ENCODE measurements at regions not wholly inside any gene's neighbourhood (a gene's known extent, or its start where the extent isn't known, plus 50 kb on each side); places are given as distances from the start of the nearest gene placed in this dataset.

DNA sequence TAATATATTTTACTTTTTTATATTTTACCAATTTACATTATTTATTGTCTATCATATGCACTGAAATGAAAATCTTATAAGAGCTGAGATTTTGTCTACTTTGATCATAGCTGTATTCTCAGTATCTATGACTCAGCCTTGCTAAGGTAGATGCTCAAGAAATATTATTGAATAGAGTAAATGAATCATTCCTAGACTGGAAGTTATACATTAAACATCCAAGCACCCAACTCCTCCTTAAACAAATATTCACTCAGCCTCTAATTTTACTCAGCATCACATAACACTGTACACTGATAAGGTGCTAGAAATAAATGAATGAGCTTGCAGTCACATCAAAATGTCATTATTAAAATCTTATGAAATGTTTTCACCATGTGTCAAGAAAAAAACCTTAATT is 1424.9 kb downstream of the LRFN5 start:
- no peaks in the 10 kb centered on the region for H3K36me3 ChIP-seq
- H3K9me3 ChIP-seq: no peaks in the 10 kb centered on the region
- no peak for DNase-seq (ENCODE audit: extremely low spot score)
- no peak for TF ChIP-seq EP300 (IDR thresholded peaks at IDR 0.05)
- no peak for TF ChIP-seq CTCF (IDR thresholded peaks at IDR 0.05)
- no peak for TF ChIP-seq POLR2A (IDR thresholded peaks at IDR 0.05; ENCODE audit: low read depth)
- no peak for TF ChIP-seq POLR2AphosphoS5 (IDR thresholded peaks at IDR 0.05)
- no peaks in the 10 kb centered on the region for H3K4me1 ChIP-seq
- no peak overlapping the region for H3K27ac ChIP-seq (replicated peaks in 1 of 4)
- no peak overlapping the region for H3K4me3 ChIP-seq
- intact Hi-C loops (cut with DNase I): no loop called here
- H3K27me3 ChIP-seq: no peaks in the 10 kb centered on the region

- no peak for DNase-seq (ENCODE audit: extremely low spot score)
- no peaks in the 10 kb centered on the region for H3K27me3 ChIP-seq
- H3K4me3 ChIP-seq: no peak overlapping the region
- TF ChIP-seq EP300 (IDR thresholded peaks at IDR 0.05) (no peak), POLR2AphosphoS5 (IDR thresholded peaks at IDR 0.05) (no peak), CTCF (IDR thresholded peaks at IDR 0.05) (no peak), POLR2A (IDR thresholded peaks at IDR 0.05; ENCODE audit: low read depth) (no peak)
- H3K36me3 ChIP-seq: no peaks in the 10 kb centered on the region
- WGBS: 71% methylated on average over 1 of the region's 1 CpG
- no peaks in the 10 kb centered on the region for H3K9me3 ChIP-seq
- no peak overlapping the region for H3K27ac ChIP-seq (replicated peaks in 1 of 4)
- intact Hi-C loops (cut with DNase I): no loop called here
- no peaks in the 10 kb centered on the region for H3K4me1 ChIP-seq
Measured at GRCh38 chr14:43022094-43022800, 1415.6 kb downstream of the LRFN5 start.

DNA sequence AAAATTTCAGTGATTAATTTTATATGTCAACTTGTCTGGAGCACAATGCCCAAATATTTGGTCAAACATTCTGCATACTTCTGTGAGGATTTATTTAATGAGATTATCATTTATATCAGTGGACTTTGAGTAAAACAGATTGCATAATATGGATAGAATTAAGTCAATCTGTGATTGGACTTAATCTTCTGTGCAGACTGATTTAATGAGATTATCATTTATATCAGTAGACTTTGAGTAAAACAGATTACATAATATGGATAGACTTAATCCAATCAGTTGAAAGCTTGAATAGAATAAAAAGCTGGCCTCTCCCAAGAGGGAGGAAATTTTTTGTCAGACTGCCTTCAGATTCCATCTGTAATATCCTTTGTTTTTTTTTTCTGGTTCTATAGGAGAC is 1413.2 kb downstream of the LRFN5 start:
- TF ChIP-seq POLR2AphosphoS5 (IDR thresholded peaks at IDR 0.05) (no peak), EP300 (IDR thresholded peaks at IDR 0.05) (no peak), POLR2A (IDR thresholded peaks at IDR 0.05; ENCODE audit: low read depth) (no peak), CTCF (IDR thresholded peaks at IDR 0.05) (no peak)
- no peaks in the 10 kb centered on the region for H3K4me1 ChIP-seq
- DNase-seq (ENCODE audit: extremely low spot score): no peak

DNA sequence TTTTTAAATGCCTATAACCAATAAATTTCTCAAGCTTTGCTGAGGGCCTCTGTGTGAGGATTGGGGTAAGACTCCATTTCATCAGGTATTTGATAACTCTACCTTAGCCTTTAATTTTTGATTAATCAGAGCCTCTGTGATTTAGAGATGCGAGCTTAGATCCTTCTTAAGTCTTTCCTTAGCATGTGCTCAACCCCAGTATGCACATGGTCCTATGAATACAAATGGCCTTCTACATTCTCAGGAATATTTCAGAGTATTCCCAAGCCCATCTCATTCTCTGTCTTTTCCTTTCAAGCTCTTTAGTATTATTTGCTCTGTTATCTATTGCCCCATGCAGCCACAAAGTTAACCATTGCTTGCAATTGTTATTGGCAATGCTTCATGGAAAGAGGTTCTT is 1407.7 kb downstream of the LRFN5 start:
- intact Hi-C loops (cut with DNase I): no loop called here
- Histone ChIP-seq H3K4me3 (no peak overlapping the region), H3K27me3 (no peaks in the 10 kb centered on the region), H3K4me1 (no peaks in the 10 kb centered on the region), H3K9me3 (peaks cover 0 to 7% (median 3%) of the 10 kb centered on the region in 4 donors), H3K36me3 (no peaks in the 10 kb centered on the region), H3K27ac (replicated peaks in 1 of 4) (no peak overlapping the region)
- 85% methylated on average over 1 of the region's 1 CpG for WGBS
- no peak for TF ChIP-seq CTCF (IDR thresholded peaks at IDR 0.05)
- no peak for TF ChIP-seq POLR2A (IDR thresholded peaks at IDR 0.05; ENCODE audit: low read depth)
- no peak for TF ChIP-seq POLR2AphosphoS5 (IDR thresholded peaks at IDR 0.05)
- no peak for TF ChIP-seq EP300 (IDR thresholded peaks at IDR 0.05)
- no peak for DNase-seq (ENCODE audit: extremely low spot score)

More for the DNA sequence above, 1413.2 kb downstream of the LRFN5 start:
- Histone ChIP-seq H3K36me3 (no peaks in the 10 kb centered on the region), H3K27me3 (no peaks in the 10 kb centered on the region), H3K4me3 (no peak overlapping the region), H3K9me3 (peaks cover 0 to under 1% (median 0%) of the 10 kb centered on the region in 4 donors), H3K27ac (replicated peaks in 1 of 4) (no peak overlapping the region)
- intact Hi-C loops (cut with DNase I): no loop called here

DNA sequence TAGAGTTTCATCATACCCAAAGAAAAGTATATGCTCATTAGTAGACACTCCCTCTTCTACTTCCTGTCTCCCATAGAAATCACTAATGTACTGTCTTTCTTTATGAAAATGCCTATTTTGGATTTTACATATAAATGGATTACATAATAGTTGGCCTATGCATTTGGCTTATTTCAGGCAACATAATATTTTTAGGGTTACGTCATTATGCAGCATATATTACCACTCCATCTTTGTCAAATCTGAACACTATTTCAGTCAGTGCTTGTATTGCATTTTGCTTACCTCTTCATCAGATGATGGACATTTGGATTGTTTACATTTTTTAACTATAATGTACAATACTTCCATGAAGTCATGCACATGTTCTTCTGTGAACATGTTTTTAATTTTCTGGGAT is 1406.1 kb downstream of the LRFN5 start:
- intact Hi-C loops (cut with DNase I): no loop called here
- Histone ChIP-seq H3K4me3 (no peak overlapping the region), H3K27ac (replicated peaks in 1 of 4) (no peak overlapping the region), H3K9me3 (peaks cover 0 to 7% (median 3%) of the 10 kb centered on the region in 4 donors), H3K27me3 (no peaks in the 10 kb centered on the region), H3K36me3 (no peaks in the 10 kb centered on the region), H3K4me1 (no peaks in the 10 kb centered on the region)
- TF ChIP-seq EP300 (IDR thresholded peaks at IDR 0.05) (no peak), POLR2AphosphoS5 (IDR thresholded peaks at IDR 0.05) (no peak), POLR2A (IDR thresholded peaks at IDR 0.05; ENCODE audit: low read depth) (no peak), CTCF (IDR thresholded peaks at IDR 0.05) (no peak)
- no peak for DNase-seq (ENCODE audit: extremely low spot score)
- WGBS: 78% methylated on average over 1 of the region's 1 CpG
